HEK293T (cell line): ENCODE measurements at regions not wholly inside any gene's neighbourhood (a gene's known extent, or its start where the extent isn't known, plus 50 kb on each side); places are given as distances from the start of the nearest gene placed in this dataset.

Experiments used
- CTCF ChIA-PET: fragments of 350-600 bp; formaldehyde crosslinking; extraction: SDS; loops from one replicate; lab custom pipeline; 2021; ENCODE audit warnings: antibody characterized with exemption, inconsistent platforms; lab: Yijun Ruan, JAX
- POLR2A ChIA-PET: fragments of 350-600 bp; formaldehyde crosslinking; extraction: SDS; loops from one replicate; lab custom pipeline; 2020; ENCODE audit warnings: antibody characterized with exemption, inconsistent platforms; lab: Yijun Ruan, JAX
- DNase-seq: peaks from one replicate; pipeline ENCODE4 v3.0.0; 2012; ENCODE audit warnings: mixed read lengths; ENCODE audit errors: extremely low spot score
- ARNT ChIP-seq: fragments of 450-650 bp; IDR thresholded peaks from 2 replicates; pipeline ENCODE4 v1.6.1; 2017; ENCODE audit warnings: mild to moderate bottlenecking
- BHLHE40 ChIP-seq: fragments of 450-650 bp; IDR thresholded peaks from 2 replicates; pipeline ENCODE4 v1.6.1; 2016; ENCODE audit warnings: mild to moderate bottlenecking, moderate library complexity, borderline replicate concordance
- CTBP1 ChIP-seq: fragments of 450-650 bp; IDR thresholded peaks from 2 replicates; pipeline ENCODE4 v1.6.1; 2016; ENCODE audit warnings: borderline replicate concordance
- ELF4 ChIP-seq: fragments of 450-650 bp; IDR thresholded peaks from 2 replicates; pipeline ENCODE4 v1.6.1; 2017; ENCODE audit warnings: antibody characterized with exemption
- FOXA1 ChIP-seq: fragments of 450-650 bp; IDR thresholded peaks from 2 replicates; pipeline ENCODE4 v1.6.1; 2016; ENCODE audit warnings: mild to moderate bottlenecking
- FOXK2 ChIP-seq: fragments of 450-650 bp; IDR thresholded peaks from 2 replicates; pipeline ENCODE4 v1.6.1; 2016; ENCODE audit warnings: mild to moderate bottlenecking
- FOXM1 ChIP-seq: fragments of 450-650 bp; IDR thresholded peaks from 2 replicates; pipeline ENCODE4 v1.6.1; 2017; ENCODE audit warnings: mild to moderate bottlenecking, borderline replicate concordance
- HDGF ChIP-seq: fragments of 450-650 bp; IDR thresholded peaks from 2 replicates; pipeline ENCODE4 v1.6.1; 2017; ENCODE audit warnings: antibody characterized with exemption, borderline replicate concordance
- L3MBTL2 ChIP-seq: fragments of 450-650 bp; conservative IDR thresholded peaks from 2 replicates; pipeline ENCODE4 v1.6.1; 2016; ENCODE audit warnings: mild to moderate bottlenecking
- LEF1 ChIP-seq: fragments of 450-650 bp; IDR thresholded peaks from 2 replicates; pipeline ENCODE4 v1.6.1; 2017; ENCODE audit warnings: mild to moderate bottlenecking, borderline replicate concordance
- NFRKB ChIP-seq: fragments of 450-650 bp; IDR thresholded peaks from 2 replicates; pipeline ENCODE4 v1.6.1; 2016; ENCODE audit warnings: mild to moderate bottlenecking, moderate library complexity
- PKNOX1 ChIP-seq: fragments of 450-650 bp; IDR thresholded peaks from 2 replicates; pipeline ENCODE4 v1.6.1; 2016
- SP1 ChIP-seq: fragments of 450-650 bp; IDR thresholded peaks from 2 replicates; pipeline ENCODE4 v1.6.1; 2017
- SUZ12 ChIP-seq: fragments of 450-650 bp; IDR thresholded peaks from 2 replicates; pipeline ENCODE4 v1.6.1; 2016; ENCODE audit warnings: mild to moderate bottlenecking
- TARDBP ChIP-seq: fragments of 450-650 bp; IDR thresholded peaks from 2 replicates; pipeline ENCODE4 v1.6.1; 2016
- ZNF384 ChIP-seq: fragments of 450-650 bp; IDR thresholded peaks from 2 replicates; pipeline ENCODE4 v1.6.1; 2016

- ChIA-PET POLR2A (no interaction called here), CTCF (interaction anchor here (0.7 to 1.0 kb wide), 2 partner anchors 10 to 172 kb away, joined by 3 to 5 read pairs; no protein-coding TSS in a partner anchor)
- TF ChIP-seq HDGF = no peak
- TF ChIP-seq ARNT = no peak
- no peak for TF ChIP-seq BHLHE40
- no peak for TF ChIP-seq TARDBP
- no peak for TF ChIP-seq FOXA1
- no peak for DNase-seq
Measured at GRCh38 chr17:72529386-72529785, 408.6 kb downstream of the SOX9 start.

GRCh38 chr17:72530454-72530853 is 409.6 kb downstream of the SOX9 start:
- POLR2A ChIA-PET = no interaction called here
- CTCF ChIA-PET = no interaction called here
- no peak for DNase-seq
- no peak for TF ChIP-seq SP1

- CTCF ChIA-PET = no interaction called here
- TF ChIP-seq FOXM1 (no peak), FOXK2 (no peak), SUZ12 (no peak), CTBP1 (no peak), NFRKB (no peak), ARNT (no peak), PKNOX1 (no peak)
- DNase-seq = no peak
Measured at GRCh38 chr17:72531729-72532128, 410.9 kb downstream of the SOX9 start.

GRCh38 chr17:72534265-72534664 is 413.4 kb downstream of the SOX9 start:
- ChIA-PET POLR2A (no interaction called here), CTCF (no interaction called here)
- TF ChIP-seq SUZ12 (no peak), PKNOX1 (no peak), LEF1 (no peak), FOXK2 (no peak), CTBP1 (no peak), FOXM1 (no peak), ZNF384 (no peak), TARDBP (no peak), SP1 (no peak), ARNT (no peak), BHLHE40 (no peak), NFRKB (no peak), FOXA1 (no peak), HDGF (no peak), ELF4 (no peak), L3MBTL2 (no peak)
- DNase-seq = no peak

More at GRCh38 chr17:72531729-72532128, 410.9 kb downstream of the SOX9 start:
- POLR2A ChIA-PET = no interaction called here

DNA sequence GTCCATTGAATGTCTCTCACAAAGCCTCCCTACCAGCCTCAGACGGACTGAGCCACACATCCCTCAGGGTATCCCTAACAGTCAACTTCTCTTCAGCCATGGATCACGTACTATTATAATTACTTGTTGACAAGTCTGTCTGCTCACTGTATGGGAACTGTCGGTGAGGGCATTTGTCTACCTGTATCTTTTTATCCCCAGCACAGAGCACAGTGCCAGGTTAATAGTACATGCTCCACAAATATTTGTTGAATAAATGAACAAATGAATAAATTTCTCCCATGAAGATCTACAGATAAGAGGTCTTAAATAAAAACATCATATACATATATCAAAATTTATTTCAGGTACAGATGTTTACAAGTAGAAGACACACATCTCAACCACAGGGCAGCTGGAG is 414.0 kb downstream of the SOX9 start:
- ChIA-PET CTCF (no interaction called here), POLR2A (no interaction called here)
- no peak for TF ChIP-seq L3MBTL2
- no peak for TF ChIP-seq CTBP1
- TF ChIP-seq BHLHE40 = no peak
- no peak for TF ChIP-seq ARNT
- TF ChIP-seq LEF1 = no peak
- TF ChIP-seq NFRKB = no peak
- no peak for TF ChIP-seq SUZ12
- no peak for TF ChIP-seq ELF4
- no peak for TF ChIP-seq HDGF
- TF ChIP-seq FOXK2 = no peak
- TF ChIP-seq ZNF384 = no peak
- TF ChIP-seq FOXA1 = no peak
- no peak for TF ChIP-seq SP1
- no peak for TF ChIP-seq FOXM1
- no peak for TF ChIP-seq PKNOX1
- no peak for TF ChIP-seq TARDBP
- no peak for DNase-seq

DNA sequence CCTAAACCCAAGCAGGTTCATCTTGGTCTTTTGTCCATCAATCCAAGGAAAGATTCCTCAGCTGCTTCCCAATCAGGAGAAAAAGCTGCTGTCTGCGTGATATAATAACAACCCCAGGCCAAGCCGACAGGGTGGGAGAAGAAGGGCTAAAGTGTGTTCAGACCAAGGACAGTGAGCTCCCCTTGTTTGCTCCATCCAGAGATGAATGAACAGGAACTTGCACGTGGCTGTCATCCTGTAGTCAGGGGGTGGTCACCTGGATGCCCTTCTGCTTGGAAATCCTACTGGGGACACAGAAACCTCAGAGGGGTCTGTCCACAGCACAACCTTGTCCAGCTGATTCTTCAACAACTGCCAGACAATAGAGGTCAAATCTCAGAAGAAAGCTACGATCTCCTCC is 414.5 kb downstream of the SOX9 start:
- ChIA-PET POLR2A (interaction anchor here (1.1 kb wide), 1 partner anchor 414 kb away, joined by 8 read pairs; the partner anchor contains the start of gene SOX9), CTCF (no interaction called here)
- DNase-seq = no peak
- no peak for TF ChIP-seq HDGF
- TF ChIP-seq ZNF384 = no peak
- TF ChIP-seq SP1 = no peak
- TF ChIP-seq FOXK2 = no peak
- TF ChIP-seq NFRKB = no peak
- no peak for TF ChIP-seq FOXA1
- no peak for TF ChIP-seq PKNOX1
- TF ChIP-seq FOXM1 = no peak
- no peak for TF ChIP-seq TARDBP
- no peak for TF ChIP-seq ARNT
- no peak for TF ChIP-seq CTBP1

- no peak for TF ChIP-seq CTBP1
- no peak for TF ChIP-seq PKNOX1
- TF ChIP-seq BHLHE40 = no peak
- TF ChIP-seq SP1 = no peak
- TF ChIP-seq FOXA1 = no peak
- no peak for TF ChIP-seq ZNF384
- no peak for TF ChIP-seq LEF1
- TF ChIP-seq NFRKB = no peak
- no peak for TF ChIP-seq ARNT
- TF ChIP-seq L3MBTL2 = no peak
- TF ChIP-seq HDGF = no peak
- TF ChIP-seq TARDBP = no peak
- TF ChIP-seq FOXM1 = no peak
- no peak for TF ChIP-seq FOXK2
- no peak for TF ChIP-seq SUZ12
- TF ChIP-seq ELF4 = no peak
- ChIA-PET CTCF (no interaction called here), POLR2A (interaction anchor here (1.1 kb wide), 1 partner anchor 415 kb away, joined by 8 read pairs; the partner anchor contains the start of gene SOX9)
- no peak for DNase-seq
Measured at GRCh38 chr17:72535779-72536178, 415.0 kb downstream of the SOX9 start.
